DMS153 treated with DMSO at 0.1 percent for 48 hours (cell line): ENCODE measurements at regions not wholly inside any gene's neighbourhood (a gene's known extent, or its start where the extent isn't known, plus 50 kb on each side); places are given as distances from the start of the nearest gene placed in this dataset.

ENCODE experiments used
- DNase-seq: peaks from one replicate; lab custom pipeline; 2025; ENCODE audit not compliant: unreplicated experiment; lab: John Stamatoyannopoulos, UW

GRCh38 chr10:43772171-43772570 is 123.5 kb upstream of the ZNF32 start:
- DNase-seq, result no peak

GRCh38 chr10:43771675-43772074 is 123.0 kb upstream of the ZNF32 start:
- no peak for DNase-seq

- no peak for DNase-seq
These were observed 116.8 kb upstream of the ZNF32 start for GRCh38 chr10:43765516-43765915.

- DNase-seq, result no peak
These were observed 115.2 kb upstream of the ZNF32 start for GRCh38 chr10:43763846-43764245.

DNA sequence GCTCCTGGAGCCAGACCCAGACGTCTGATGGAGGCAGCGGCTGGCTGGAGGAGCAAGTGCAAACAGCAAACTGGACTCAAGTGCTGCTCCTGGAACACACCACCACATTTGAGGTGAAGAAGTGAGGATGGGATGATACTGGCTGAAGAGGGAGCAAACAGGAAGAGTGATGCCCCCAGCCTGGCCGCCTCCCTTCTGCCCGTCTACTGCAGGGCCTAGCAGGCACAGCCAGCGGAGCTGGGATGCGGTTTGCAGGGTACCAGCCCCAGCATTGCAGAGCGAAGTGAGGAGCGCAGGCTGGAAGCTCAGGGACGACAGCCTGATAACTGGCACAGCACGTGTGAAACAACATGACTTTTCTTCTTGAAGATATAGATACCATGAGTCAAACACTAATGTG is 111.8 kb upstream of the ZNF32 start:
- no peak for DNase-seq

- no peak for DNase-seq
These were observed 110.5 kb upstream of the ZNF32 start for GRCh38 chr10:43759216-43759615.

GRCh38 chr10:43756341-43756740 is 107.7 kb upstream of the ZNF32 start:
- no peak for DNase-seq

DNA sequence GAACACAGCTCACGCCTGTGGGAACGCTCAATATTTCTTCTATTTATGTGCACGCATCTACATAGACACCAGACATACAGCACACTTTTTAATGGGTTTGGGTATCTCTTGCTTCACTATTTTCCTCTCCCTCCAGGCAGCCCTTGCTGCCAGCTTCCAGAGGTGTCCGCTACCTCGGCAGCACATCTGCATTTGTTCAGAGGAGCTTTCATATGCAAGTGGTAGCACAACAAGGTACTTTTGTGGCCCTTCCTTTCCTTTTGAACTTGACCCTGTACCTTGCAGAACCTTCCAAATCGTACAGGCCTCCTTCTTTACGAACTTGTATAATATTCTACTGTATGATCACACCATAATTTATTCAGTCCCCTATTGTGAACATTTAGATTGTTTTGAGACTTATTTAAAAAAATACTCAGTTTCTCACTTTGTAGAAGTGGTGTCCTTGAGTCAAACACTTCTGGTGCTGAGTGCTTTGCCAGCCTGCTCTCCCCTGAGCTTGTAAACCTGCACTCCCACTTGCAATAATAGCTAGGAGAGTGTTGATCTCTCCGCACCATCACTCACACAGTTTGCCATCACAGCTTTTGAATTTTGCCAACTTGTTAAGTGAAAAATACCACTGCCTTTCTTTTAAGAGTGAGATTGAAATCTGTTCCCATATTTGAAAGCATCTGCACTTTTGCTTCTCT is 106.0 kb upstream of the ZNF32 start:
- DNase-seq, result no peak

GRCh38 chr10:43753397-43754061 is 104.8 kb upstream of the ZNF32 start:
- no peak for DNase-seq

GRCh38 chr10:43752682-43753081 is 104.0 kb upstream of the ZNF32 start:
- no peak for DNase-seq

DNA sequence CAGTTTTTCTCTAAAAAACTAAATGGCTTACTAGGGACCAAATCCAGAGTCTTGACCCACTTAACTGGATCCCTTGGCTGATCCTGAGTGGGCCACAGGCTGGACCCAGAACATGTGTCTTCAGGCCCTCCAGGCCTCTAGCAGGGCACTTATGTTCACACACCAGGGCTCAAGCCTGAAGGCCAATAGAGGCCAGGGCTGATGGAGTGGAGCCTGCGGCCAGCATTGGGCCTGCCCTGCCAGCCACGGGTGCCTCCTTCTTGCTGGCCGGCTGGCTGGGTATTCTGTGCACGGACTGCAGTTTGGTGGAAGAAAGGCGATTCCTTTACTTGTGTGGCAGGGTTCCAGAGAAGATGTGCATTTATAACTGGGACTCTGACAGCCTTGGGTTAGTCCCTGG is 103.0 kb upstream of the ZNF32 start:
- no peak for DNase-seq

DNA sequence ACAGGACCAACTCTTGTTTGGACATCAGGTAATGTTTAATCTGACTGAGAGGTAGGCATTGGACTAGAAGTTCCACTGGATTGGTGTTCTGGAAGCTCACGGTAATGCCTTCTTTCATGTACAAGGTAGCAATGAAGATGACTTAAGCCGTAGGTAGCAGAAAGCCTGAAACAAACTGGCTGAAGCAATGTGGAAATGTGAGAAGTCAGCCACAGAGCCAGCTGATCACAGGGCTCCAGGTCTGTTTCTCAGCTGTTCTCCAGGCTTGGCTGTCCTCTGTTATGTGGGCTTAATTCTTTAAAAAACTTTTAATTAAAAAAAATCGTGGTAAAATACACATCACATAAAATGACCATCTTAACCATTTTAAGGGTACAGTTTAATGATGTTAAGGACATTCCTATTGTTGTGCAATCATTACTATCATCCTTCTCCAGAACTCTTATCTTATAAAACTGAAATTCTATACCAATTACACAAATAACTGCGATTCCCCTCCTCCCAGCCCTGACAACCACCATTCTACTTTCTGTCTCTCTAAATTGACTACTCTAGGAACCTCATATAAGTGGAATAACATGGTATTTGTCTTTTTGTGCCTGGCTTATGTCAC is 101.4 kb upstream of the ZNF32 start:
- no peak for DNase-seq

- no peak for DNase-seq
These were observed 100.5 kb upstream of the ZNF32 start for GRCh38 chr10:43749145-43749576.

DNA sequence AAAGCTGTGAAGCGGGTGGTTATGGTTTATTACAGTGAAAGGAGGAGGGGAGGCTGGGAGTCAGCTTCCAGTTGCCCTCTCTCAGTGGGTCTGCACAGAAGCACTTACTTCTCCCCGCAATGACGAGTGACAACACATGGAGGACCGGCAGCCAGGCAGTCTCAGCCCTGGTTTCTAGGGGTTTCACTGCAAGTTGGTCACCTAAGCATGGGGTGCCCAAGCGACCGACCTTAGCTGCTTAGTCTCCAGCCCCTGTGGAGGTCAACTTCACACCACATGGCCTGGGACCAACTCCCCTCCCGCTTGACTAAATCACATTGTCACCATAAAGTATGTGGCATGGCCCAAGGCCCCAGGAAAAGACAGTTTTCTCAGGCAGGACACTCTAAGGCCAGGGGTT is 99.9 kb upstream of the ZNF32 start:
- DNase-seq, result no peak

DNA sequence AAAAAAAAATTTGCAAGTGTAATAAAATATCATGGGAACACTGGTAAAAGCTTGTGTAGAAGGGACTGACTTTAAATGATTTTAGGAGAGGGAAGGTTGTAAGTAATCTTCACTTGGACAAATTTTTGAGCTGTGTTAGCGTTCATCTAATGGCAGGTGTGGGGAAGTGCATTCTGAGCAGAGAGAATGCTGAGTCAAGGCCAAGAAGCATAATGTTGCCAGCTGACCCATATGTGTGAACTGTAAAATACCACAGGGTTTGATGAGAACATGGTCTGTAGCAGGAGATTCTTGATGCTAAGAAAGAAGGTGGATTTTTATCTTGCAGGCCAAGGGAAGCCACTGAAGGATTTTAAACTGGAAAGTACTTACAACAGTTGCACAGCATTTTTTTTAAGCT is 98.2 kb upstream of the ZNF32 start:
- no peak for DNase-seq

- no peak for DNase-seq
These were observed 90.5 kb upstream of the ZNF32 start for GRCh38 chr10:43739161-43739560.

GRCh38 chr10:43737003-43737402 is 88.3 kb upstream of the ZNF32 start:
- no peak for DNase-seq

DNA sequence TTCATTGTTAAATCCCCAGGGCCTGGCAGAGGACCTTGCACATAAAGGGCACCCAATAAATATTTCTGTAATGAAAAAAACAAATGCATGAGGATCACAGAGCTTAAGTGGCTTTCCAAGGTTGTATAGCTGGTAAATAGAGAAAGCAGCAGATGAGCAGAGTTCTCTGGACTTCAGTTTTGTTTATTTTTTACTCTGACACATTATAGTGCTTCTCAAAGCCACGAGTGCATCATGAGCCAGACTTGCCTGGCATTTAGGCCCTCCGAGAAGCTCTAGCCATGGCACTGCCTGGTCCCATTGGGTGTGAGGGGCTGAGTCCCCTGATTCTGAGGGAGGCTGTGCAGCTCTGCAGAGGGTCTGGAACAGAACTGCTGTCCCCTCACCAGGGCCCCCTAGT is 87.2 kb upstream of the ZNF32 start:
- DNase-seq, result no peak

DNA sequence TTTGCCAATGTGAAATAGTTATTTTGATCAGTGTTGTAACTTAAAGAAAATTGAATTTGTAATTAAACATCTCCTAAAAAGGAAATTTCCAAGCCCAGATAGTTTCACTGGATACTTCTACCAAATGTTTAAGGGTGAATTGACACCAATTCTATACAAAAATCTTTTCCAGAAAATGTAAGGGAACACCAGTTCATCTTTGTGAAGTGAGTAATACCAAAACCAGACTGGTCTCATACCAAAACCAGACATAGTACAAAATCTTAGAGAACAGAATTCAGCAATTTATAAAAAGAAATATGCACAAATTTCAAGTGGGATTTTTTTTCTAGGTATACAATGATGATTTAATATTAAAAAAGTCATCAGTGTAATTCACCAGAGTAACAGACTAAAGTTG is 86.0 kb upstream of the ZNF32 start:
- DNase-seq, result no peak

DNA sequence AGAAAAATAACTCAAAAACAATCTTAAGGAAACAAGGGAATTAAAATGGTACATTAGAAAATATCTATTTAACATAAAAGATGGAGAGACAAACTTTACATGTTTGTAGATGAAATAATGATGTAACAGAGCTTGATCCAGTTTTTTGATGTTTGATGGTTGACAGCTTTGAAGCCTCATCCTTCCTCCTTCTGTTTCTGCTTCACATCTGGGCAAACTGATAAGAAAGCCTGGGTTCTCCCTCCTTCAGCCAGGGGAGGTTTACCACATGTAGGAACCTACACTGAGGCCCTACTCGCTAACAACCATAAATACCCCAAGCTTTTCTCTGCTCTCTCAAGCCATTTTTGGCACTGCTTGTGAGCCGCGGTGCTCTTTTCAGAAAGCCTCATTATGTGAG is 82.8 kb upstream of the ZNF32 start:
- no peak for DNase-seq

- DNase-seq, result no peak
These were observed 79.7 kb upstream of the ZNF32 start for GRCh38 chr10:43728425-43728824.

- DNase-seq, result no peak
These were observed 79.3 kb upstream of the ZNF32 start for GRCh38 chr10:43727935-43728334.

DNA sequence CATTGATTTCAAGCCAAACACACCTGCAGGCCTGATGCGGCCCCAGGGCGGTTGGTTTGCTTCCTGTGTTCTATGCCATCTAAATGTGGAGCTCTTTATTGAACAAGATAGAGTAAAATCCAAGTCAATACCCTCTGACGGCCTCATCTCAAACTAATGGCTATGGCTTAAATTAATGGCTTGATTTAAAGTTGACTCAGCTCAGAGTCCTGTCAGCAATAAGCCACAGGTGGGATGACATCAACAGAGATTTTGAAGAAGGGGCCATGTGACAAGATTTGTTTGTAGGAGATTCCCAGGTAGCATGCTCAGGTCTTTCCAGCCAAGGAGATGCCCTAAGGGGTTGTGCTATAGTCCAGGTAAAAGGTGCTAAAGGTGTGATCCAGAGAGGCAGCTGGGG is 66.7 kb upstream of the ZNF32 start:
- DNase-seq, result no peak
